A673 (cell line): ENCODE measurements at regions not wholly inside any gene's neighbourhood (a gene's known extent, or its start where the extent isn't known, plus 50 kb on each side); places are given as distances from the start of the nearest gene placed in this dataset.

Source experiments
- BruUV-seq: library from RNA; stranded (reverse); fragments of 400-500 nt; replicated peaks from 2 replicates; lab custom pipeline; 2021; lab: Mats Ljungman, UMichigan
- CTCF ChIA-PET: fragments of 300-600 bp; sonication (Branson Sonifier 250); formaldehyde crosslinking; loops from one replicate; lab custom pipeline; 2022; ENCODE audit warnings: antibody characterized with exemption; lab: Charles Lee
- POLR2A ChIA-PET: fragments of 300-600 bp; sonication (Branson Sonifier 250); formaldehyde crosslinking; loops from one replicate; lab custom pipeline; 2022; ENCODE audit warnings: antibody characterized with exemption; ENCODE audit not compliant: low non-redundant PET; lab: Charles Lee
- DNase-seq: peaks from one replicate; pipeline ENCODE4 v3.0.0-alpha.2; 2015; ENCODE audit warnings: low spot score
- H3K27ac ChIP-seq: fragments of 200-600 bp; sonication (generic); 2 replicates; pipeline ENCODE4 v1.5.1; 2016; ENCODE audit warnings: mixed run types, low read depth, mild to moderate bottlenecking, mixed read lengths, antibody characterized with exemption, low read length; ENCODE audit not compliant: poor library complexity, severe bottlenecking
- H3K27me3 ChIP-seq: fragments of 200-600 bp; sonication (generic); replicated peaks from 2 replicates; pipeline ENCODE4 v1.6.1; 2017; ENCODE audit warnings: mixed run types, low read depth, mild to moderate bottlenecking, mixed read lengths, antibody characterized with exemption, low read length; ENCODE audit not compliant: insufficient read depth, poor library complexity
- H3K36me3 ChIP-seq: fragments of 200-600 bp; sonication (generic); 2 replicates; pipeline ENCODE4 v1.6.1; 2016; ENCODE audit warnings: mixed run types, mild to moderate bottlenecking, mixed read lengths, antibody characterized with exemption, low read length; ENCODE audit not compliant: insufficient read depth, poor library complexity, severe bottlenecking
- H3K4me1 ChIP-seq: fragments of 200-600 bp; sonication (generic); 2 replicates; pipeline ENCODE4 v1.6.1; 2017; ENCODE audit warnings: mixed run types, mild to moderate bottlenecking, mixed read lengths, antibody characterized with exemption, low read length; ENCODE audit not compliant: insufficient read depth, poor library complexity, severe bottlenecking
- H3K4me3 ChIP-seq: fragments of 200-600 bp; sonication (generic); 2 replicates; pipeline ENCODE4 v1.5.1; 2016; ENCODE audit warnings: low read depth, mixed run types, mild to moderate bottlenecking, mixed read lengths, low read length; ENCODE audit not compliant: poor library complexity, severe bottlenecking
- H3K9me3 ChIP-seq: fragments of 200-600 bp; sonication (generic); 2 replicates; pipeline ENCODE4 v1.6.1; 2016; ENCODE audit warnings: mixed run types, low read depth, mild to moderate bottlenecking, mixed read lengths, antibody characterized with exemption, low read length; ENCODE audit not compliant: poor library complexity, severe bottlenecking
- EZH2 ChIP-seq: fragments of 200-600 bp; sonication (generic); IDR thresholded peaks from 2 replicates; pipeline ENCODE4 v1.6.1; 2017; ENCODE audit warnings: borderline replicate concordance, low read depth, mild to moderate bottlenecking, mixed read lengths, antibody characterized with exemption, low read length; ENCODE audit not compliant: poor library complexity, severe bottlenecking
- intact Hi-C: fragments of 100-400 bp; cut with micrococcal nuclease; formaldehyde crosslinking; loops from one replicate; pipeline ENCODE4 v1.10.0; 2022; ENCODE audit not compliant: unreplicated experiment
- TF ChIP-seq, protein P1 (sequence below): fragments of 300-800, 200-600 bp; sonication (generic); conservative IDR thresholded peaks from 2 replicates; pipeline ENCODE4 v1.5.1; 2017; ENCODE audit warnings: low read depth, mild to moderate bottlenecking, antibody characterized with exemption, low read length, moderate library complexity, mixed read lengths

DNA sequence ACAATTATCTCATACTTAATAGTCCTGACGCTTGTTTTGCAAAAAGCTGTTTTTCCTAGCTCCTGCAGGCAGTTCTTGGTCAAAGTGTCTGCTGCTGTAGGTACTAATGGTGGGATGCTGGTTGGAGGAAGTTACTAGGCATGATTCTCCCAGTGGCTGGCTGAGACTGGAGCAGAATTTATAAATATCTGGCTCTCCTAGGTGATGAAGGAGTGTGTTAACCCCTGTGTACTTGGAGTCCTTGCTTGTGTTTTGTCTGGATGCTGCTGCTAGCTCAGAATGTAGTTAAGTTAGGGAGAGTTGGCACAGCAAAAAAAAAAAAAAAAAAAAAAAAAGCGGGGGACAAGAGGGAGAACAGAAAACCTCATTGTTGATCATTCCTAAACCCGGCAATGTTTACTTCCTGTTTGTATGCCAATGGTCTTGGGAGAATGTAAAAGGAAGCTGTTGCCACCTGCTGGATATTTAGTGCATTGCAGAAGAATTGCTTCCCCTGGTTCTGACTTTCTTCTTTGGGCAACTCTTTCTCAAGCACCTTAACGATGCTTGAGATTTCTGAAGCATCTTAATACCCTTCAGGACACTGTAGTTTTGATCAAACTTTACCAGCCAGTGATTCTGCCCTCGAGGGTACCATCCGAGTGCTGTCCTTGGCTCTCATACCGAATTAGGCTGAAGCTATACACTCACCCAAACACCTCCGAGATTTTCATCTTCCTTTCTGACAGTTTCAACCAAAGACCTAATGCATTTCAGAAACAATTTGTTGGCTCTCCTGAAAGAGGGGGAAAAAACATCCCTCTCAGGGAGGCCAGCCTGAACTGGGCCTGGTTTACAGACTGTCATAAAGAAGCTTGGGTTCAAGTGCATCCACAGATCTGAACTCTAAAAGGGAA, 71.7 kb upstream of the WWC1 start:
- ChIA-PET CTCF (interaction anchor here (0.6 to 0.7 kb wide), 6 partner anchors 91 to 654 kb away, joined by 3 to 6 read pairs (median 4); no protein-coding TSS in a partner anchor), POLR2A (interaction anchor here (0.6 kb wide), 1 partner anchor 63 kb away, joined by 6 read pairs; no protein-coding TSS in a partner anchor)
- Histone ChIP-seq H3K4me1 (peaks cover 47% of the 10 kb centered on the region), H3K36me3 (peaks cover 8% of the 10 kb centered on the region), H3K27ac (peak overlapping the region; percentile 44), H3K9me3 (no peaks in the 10 kb centered on the region), H3K4me3 (no peak overlapping the region), H3K27me3 (no peaks in the 10 kb centered on the region)
- no peak for TF ChIP-seq EZH2
- TF ChIP-seq, protein P1, sequence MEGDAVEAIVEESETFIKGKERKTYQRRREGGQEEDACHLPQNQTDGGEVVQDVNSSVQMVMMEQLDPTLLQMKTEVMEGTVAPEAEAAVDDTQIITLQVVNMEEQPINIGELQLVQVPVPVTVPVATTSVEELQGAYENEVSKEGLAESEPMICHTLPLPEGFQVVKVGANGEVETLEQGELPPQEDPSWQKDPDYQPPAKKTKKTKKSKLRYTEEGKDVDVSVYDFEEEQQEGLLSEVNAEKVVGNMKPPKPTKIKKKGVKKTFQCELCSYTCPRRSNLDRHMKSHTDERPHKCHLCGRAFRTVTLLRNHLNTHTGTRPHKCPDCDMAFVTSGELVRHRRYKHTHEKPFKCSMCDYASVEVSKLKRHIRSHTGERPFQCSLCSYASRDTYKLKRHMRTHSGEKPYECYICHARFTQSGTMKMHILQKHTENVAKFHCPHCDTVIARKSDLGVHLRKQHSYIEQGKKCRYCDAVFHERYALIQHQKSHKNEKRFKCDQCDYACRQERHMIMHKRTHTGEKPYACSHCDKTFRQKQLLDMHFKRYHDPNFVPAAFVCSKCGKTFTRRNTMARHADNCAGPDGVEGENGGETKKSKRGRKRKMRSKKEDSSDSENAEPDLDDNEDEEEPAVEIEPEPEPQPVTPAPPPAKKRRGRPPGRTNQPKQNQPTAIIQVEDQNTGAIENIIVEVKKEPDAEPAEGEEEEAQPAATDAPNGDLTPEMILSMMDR: peak; percentile 78
- BruUV-seq: no TSS peak
- intact Hi-C loops: loop anchor here (1.0 to 10.0 kb wide), 5 partner anchors 105 to 642 kb away; no protein-coding TSS in a partner anchor
- peak; percentile 83 for DNase-seq

DNA sequence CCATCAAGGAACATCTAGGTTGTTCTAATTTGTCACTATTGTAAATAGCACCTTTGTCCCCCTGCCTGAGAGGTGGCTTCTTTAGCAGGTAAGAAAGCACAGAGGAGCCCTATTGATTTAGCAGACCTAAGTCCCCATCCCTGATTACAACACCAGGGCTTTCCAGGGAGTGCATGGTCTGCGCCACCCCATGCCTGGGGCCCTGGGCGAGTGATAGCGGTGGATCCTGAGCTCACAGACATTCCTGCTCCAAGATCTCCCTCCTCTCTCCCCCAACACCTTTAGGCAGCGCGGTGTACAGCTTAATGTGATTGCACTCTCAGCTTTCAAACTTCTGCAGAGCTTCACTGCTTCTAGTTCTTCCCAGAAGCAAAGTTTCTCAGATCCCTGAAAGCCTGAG, 67.4 kb upstream of the WWC1 start:
- intact Hi-C loops: loop anchor here (10.0 kb wide), 1 partner anchor 499 kb away; no protein-coding TSS in a partner anchor
- H3K4me3 ChIP-seq: no peak overlapping the region
- DNase-seq: no peak
- ChIA-PET POLR2A (no interaction called here), CTCF (no interaction called here)
- H3K4me1 ChIP-seq: peaks cover 21% of the 10 kb centered on the region
- no peaks in the 10 kb centered on the region for H3K27me3 ChIP-seq
- peaks cover 1% of the 10 kb centered on the region for H3K36me3 ChIP-seq
- no peaks in the 10 kb centered on the region for H3K9me3 ChIP-seq
- no TSS peak for BruUV-seq
- TF ChIP-seq, protein P1: no peak
- no peak for TF ChIP-seq EZH2
- no peak overlapping the region for H3K27ac ChIP-seq

DNA sequence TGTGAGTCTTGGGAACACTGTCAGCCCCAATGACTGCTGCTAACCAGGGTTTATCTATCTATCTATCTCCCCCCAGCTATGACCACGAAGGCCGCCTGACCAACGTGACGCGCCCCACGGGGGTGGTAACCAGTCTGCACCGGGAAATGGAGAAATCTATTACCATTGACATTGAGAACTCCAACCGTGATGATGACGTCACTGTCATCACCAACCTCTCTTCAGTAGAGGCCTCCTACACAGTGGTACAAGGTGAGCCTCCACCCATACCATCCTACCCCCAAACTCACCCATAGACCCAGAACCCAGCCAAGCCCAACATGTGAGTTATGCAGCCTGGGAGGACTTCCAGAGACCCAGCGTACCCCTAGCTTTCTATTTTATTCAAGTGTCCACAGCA, 65.4 kb upstream of the WWC1 start:
- Histone ChIP-seq H3K27ac (no peak overlapping the region), H3K4me1 (peaks cover 9% of the 10 kb centered on the region), H3K4me3 (no peak overlapping the region), H3K36me3 (peaks cover 2% of the 10 kb centered on the region), H3K9me3 (no peaks in the 10 kb centered on the region), H3K27me3 (no peaks in the 10 kb centered on the region)
- intact Hi-C loops: loop anchor here (10.0 kb wide), 1 partner anchor 501 kb away; no protein-coding TSS in a partner anchor
- DNase-seq: no peak
- TF ChIP-seq EZH2: no peak
- TF ChIP-seq, protein P1: no peak
- no TSS peak for BruUV-seq
- POLR2A ChIA-PET: interaction anchor here (1.1 kb wide), 1 partner anchor 13 kb away, joined by 6 read pairs; no protein-coding TSS in a partner anchor
- CTCF ChIA-PET: no interaction called here
